GM23248 (cell line): ENCODE measurements at regions not wholly inside any gene's neighbourhood (a gene's known extent, or its start where the extent isn't known, plus 50 kb on each side); places are given as distances from the start of the nearest gene placed in this dataset.

Source experiments
- DNase-seq: peaks from one replicate; pipeline ENCODE4 v3.0.0-alpha.2; 2015
- H2AFZ ChIP-seq: fragments of 200-600 bp; sonication (generic); 2 replicates; pipeline ENCODE4 v1.6.1; 2016; ENCODE audit warnings: antibody characterized with exemption
- H3F3A ChIP-seq: fragments of 200-600 bp; sonication (generic); 2 replicates; pipeline ENCODE4 v1.6.1; 2016; ENCODE audit warnings: mild to moderate bottlenecking, antibody characterized with exemption, mixed run types; ENCODE audit not compliant: insufficient read depth
- H3K27ac ChIP-seq: fragments of 200-600 bp; sonication (generic); 2 replicates; pipeline ENCODE4 v1.5.1; 2016; ENCODE audit warnings: mild to moderate bottlenecking
- H3K27me3 ChIP-seq: fragments of 200-600 bp; sonication (generic); replicated peaks from 2 replicates; pipeline ENCODE4 v1.6.1; 2016; ENCODE audit warnings: mild to moderate bottlenecking; ENCODE audit not compliant: insufficient read depth
- H3K36me3 ChIP-seq: fragments of 200-600 bp; sonication (generic); 2 replicates; pipeline ENCODE4 v1.6.1; 2016; ENCODE audit warnings: low read depth, mild to moderate bottlenecking
- H3K4me1 ChIP-seq: fragments of 200-600 bp; sonication (generic); 2 replicates; pipeline ENCODE4 v1.6.1; 2016; ENCODE audit warnings: mild to moderate bottlenecking; ENCODE audit not compliant: insufficient read depth
- H3K4me2 ChIP-seq: fragments of 200-600 bp; sonication (generic); one replicate; pipeline ENCODE4 v1.6.1; 2016; ENCODE audit warnings: mild to moderate bottlenecking; ENCODE audit not compliant: unreplicated experiment
- H3K4me3 ChIP-seq: fragments of 200-600 bp; sonication (generic); 2 replicates; pipeline ENCODE4 v1.5.1; 2016; ENCODE audit warnings: mild to moderate bottlenecking
- H3K79me2 ChIP-seq: fragments of 200-600 bp; sonication (generic); 2 replicates; pipeline ENCODE4 v1.6.1; 2016; ENCODE audit warnings: mild to moderate bottlenecking; ENCODE audit not compliant: insufficient read depth
- H3K9ac ChIP-seq: fragments of 200-600 bp; sonication (generic); 2 replicates; pipeline ENCODE4 v1.6.1; 2016; ENCODE audit warnings: mild to moderate bottlenecking
- H3K9me2 ChIP-seq: fragments of 200-600 bp; sonication (generic); 2 replicates; pipeline ENCODE4 v1.6.1; 2016; ENCODE audit warnings: mixed run types, mild to moderate bottlenecking, moderate library complexity; ENCODE audit not compliant: insufficient read depth
- H3K9me3 ChIP-seq: fragments of 200-600 bp; sonication (generic); one replicate; pipeline ENCODE4 v1.6.1; 2017; ENCODE audit warnings: low read depth
- H4K20me1 ChIP-seq: fragments of 200-600 bp; sonication (generic); 2 replicates; pipeline ENCODE4 v1.6.0; 2016; ENCODE audit not compliant: insufficient read depth
- EZH2 ChIP-seq: fragments of 200-600 bp; sonication (generic); IDR thresholded peaks from 2 replicates; pipeline ENCODE4 v1.6.1; 2018; ENCODE audit warnings: antibody characterized with exemption, mild to moderate bottlenecking; ENCODE audit not compliant: insufficient read depth, poor library complexity, severe bottlenecking
- EZH2phosphoT487 ChIP-seq: fragments of 200-600 bp; sonication (generic); IDR thresholded peaks from 2 replicates; pipeline ENCODE4 v1.6.1; 2018; ENCODE audit warnings: antibody characterized with exemption, moderate library complexity, mild to moderate bottlenecking, low read depth; ENCODE audit not compliant: insufficient read depth
- WGBS, 2 experiments: methylation state at CpG; one replicate each; pipeline ENCODE4 v1.1.6; 2015 to 2017; ENCODE audit warnings: low lambda C conversion rate in 2 of 2, low coverage in 1 of 2; ENCODE audit errors: missing lambda C conversion rate in 2 of 2; 5-methylcytosine and 5-hydroxymethylcytosine counted together
- in situ Hi-C: fragments of 300-500 bp; cut with MboI; formaldehyde crosslinking; loops from 2 replicates; pipeline ENCODE4 v1.15.0; 2020

- Histone ChIP-seq H3K4me3 (no peak overlapping the region), H4K20me1 (no peaks in the 10 kb centered on the region), H2AFZ (no peak overlapping the region), H3K27me3 (no peaks in the 10 kb centered on the region), H3F3A (no peaks in the 10 kb centered on the region), H3K27ac (no peak overlapping the region), H3K4me2 (no peak overlapping the region), H3K4me1 (peaks cover 5% of the 10 kb centered on the region; the same call in 1 of the 2 replicates), H3K9ac (no peak overlapping the region), H3K9me3 (no peaks in the 10 kb centered on the region), H3K79me2 (no peaks in the 10 kb centered on the region), H3K36me3 (no peaks in the 10 kb centered on the region), H3K9me2 (no peaks in the 10 kb centered on the region)
- WGBS, 2 experiments, result 7 to 15% methylated on average over 1 of the region's 1 CpG
- peak; percentile 23 for DNase-seq
- in situ Hi-C loops, result no loop called here
- no peak for TF ChIP-seq EZH2phosphoT487
- TF ChIP-seq EZH2, result no peak
Measured at GRCh38 chr9:82209797-82210470, 221.4 kb downstream of the SPATA31D1 start.

DNA sequence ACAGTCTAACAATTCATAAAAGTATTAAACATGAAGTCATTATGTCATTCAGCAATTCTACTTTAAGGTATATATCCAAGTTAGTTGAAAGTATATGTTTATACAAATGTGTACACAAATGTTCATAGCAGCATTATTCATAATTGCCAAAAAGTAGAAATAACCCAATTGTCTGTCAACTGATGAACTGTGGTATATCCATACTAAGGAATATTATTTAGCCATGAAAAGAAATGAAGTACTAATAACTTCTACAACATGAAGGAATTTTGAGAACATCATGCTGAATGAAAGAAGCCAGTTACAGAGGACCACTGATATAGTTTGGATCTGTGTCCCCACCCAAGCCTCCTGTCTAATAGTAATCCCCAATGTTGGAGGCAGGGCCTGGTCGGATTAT is 224.3 kb downstream of the SPATA31D1 start:
- H3K27me3 ChIP-seq, result no peaks in the 10 kb centered on the region; the same call in none of the 2 replicates
- no peak overlapping the region for H3K4me2 ChIP-seq
- no peak overlapping the region for H3K9ac ChIP-seq
- no peak overlapping the region for H3K4me3 ChIP-seq
- WGBS, 2 experiments, result 29 to 37% methylated on average over 1 of the region's 1 CpG
- no peaks in the 10 kb centered on the region for H3K36me3 ChIP-seq
- no peaks in the 10 kb centered on the region for H4K20me1 ChIP-seq
- H2AFZ ChIP-seq, result no peak overlapping the region
- no peaks in the 10 kb centered on the region for H3F3A ChIP-seq
- H3K4me1 ChIP-seq, result peaks cover 5% of the 10 kb centered on the region; the same call in 1 of the 2 replicates
- no peak overlapping the region for H3K27ac ChIP-seq
- TF ChIP-seq EZH2phosphoT487 (no peak), EZH2 (no peak)
- in situ Hi-C loops, result no loop called here
- no peaks in the 10 kb centered on the region for H3K79me2 ChIP-seq
- no peaks in the 10 kb centered on the region for H3K9me3 ChIP-seq
- DNase-seq, result no peak
- no peaks in the 10 kb centered on the region for H3K9me2 ChIP-seq

DNA sequence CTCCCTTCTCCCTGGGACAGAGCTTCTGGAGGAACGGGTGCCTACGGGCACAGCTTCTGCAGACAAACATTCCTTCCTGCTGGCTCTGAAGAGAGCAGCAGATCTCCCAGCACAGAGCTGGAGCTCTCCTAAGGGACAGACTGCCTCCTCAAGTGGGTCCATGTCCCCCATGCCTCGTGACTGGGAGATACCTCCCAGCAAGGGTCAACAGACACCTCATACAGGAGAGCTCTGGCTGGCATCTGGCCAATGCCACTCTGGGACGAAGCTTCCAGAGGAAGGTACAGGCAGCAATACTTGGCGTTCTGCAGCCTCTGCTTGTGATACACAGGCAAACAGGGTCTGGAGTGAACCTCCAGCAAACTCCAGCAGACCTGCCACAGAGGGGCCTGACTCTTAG is 227.9 kb downstream of the SPATA31D1 start:
- H2AFZ ChIP-seq, result no peak overlapping the region
- no peak overlapping the region for H3K27ac ChIP-seq
- H3K4me2 ChIP-seq, result no peak overlapping the region
- H3K9me2 ChIP-seq, result no peaks in the 10 kb centered on the region
- no peaks in the 10 kb centered on the region for H3K9me3 ChIP-seq
- no peaks in the 10 kb centered on the region for H3K36me3 ChIP-seq
- H3K79me2 ChIP-seq, result no peaks in the 10 kb centered on the region
- DNase-seq, result no peak
- TF ChIP-seq EZH2 (no peak), EZH2phosphoT487 (no peak)
- H3K4me3 ChIP-seq, result no peak overlapping the region
- 38 to 46% methylated on average over 5 of the region's 5 CpGs for WGBS, 2 experiments
- in situ Hi-C loops, result no loop called here
- no peaks in the 10 kb centered on the region for H3K4me1 ChIP-seq
- H4K20me1 ChIP-seq, result no peaks in the 10 kb centered on the region
- H3K9ac ChIP-seq, result no peak overlapping the region
- no peaks in the 10 kb centered on the region; the same call in none of the 2 replicates for H3K27me3 ChIP-seq
- H3F3A ChIP-seq, result no peaks in the 10 kb centered on the region

DNA sequence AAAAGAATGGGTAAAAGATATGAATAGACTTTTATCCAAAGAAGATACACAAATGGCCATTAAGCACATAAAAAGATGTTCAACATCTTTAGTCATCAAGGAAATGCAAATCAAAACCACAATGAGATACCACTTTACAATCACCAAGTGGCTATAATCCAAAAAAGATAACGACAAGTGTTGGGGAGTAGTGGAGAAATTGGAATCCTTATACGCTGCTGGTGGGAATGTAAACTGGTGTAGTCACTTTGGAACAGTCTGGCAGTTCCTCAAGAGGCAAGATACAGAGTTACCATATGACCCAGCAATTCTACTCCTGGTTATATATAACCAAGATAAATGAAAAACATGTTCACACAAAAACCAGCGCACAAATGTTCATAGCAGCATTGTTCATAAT is 234.9 kb downstream of the SPATA31D1 start:
- no peak overlapping the region for H3K4me2 ChIP-seq
- in situ Hi-C loops, result no loop called here

More for the DNA sequence above, 234.9 kb downstream of the SPATA31D1 start:
- no peak overlapping the region for H3K27ac ChIP-seq
- H3K27me3 ChIP-seq, result no peaks in the 10 kb centered on the region; the same call in none of the 2 replicates
- no peak for DNase-seq
- no peak overlapping the region for H3K4me3 ChIP-seq
- no peak overlapping the region for H2AFZ ChIP-seq
- H3K9ac ChIP-seq, result no peak overlapping the region
- H3K9me3 ChIP-seq, result no peaks in the 10 kb centered on the region
- no peaks in the 10 kb centered on the region for H3K36me3 ChIP-seq
- no peaks in the 10 kb centered on the region for H3K79me2 ChIP-seq
- 15 to 16% methylated on average over 3 of the region's 3 CpGs for WGBS, 2 experiments
- no peaks in the 10 kb centered on the region for H4K20me1 ChIP-seq
- no peak for TF ChIP-seq EZH2phosphoT487
- no peak for TF ChIP-seq EZH2
- H3K9me2 ChIP-seq, result no peaks in the 10 kb centered on the region
- H3K4me1 ChIP-seq, result no peaks in the 10 kb centered on the region
- no peaks in the 10 kb centered on the region for H3F3A ChIP-seq
